HCT116 (cell line): ENCODE measurements at regions not wholly inside any gene's neighbourhood (a gene's known extent, or its start where the extent isn't known, plus 50 kb on each side); places are given as distances from the start of the nearest gene placed in this dataset.
A peak's percentile ranks its signal among the peaks of the same experiment; 100 is the strongest.

Source experiments
- ATAC-seq: fragments of 200-7000 bp; cut with Tn5 transposase; 2 replicates; pipeline ENCODE4 v1.9.1; 2020; ENCODE audit warnings: mild to moderate bottlenecking, moderate library complexity
- BruUV-seq: library from RNA; stranded (reverse); fragments of 400-500 nt; replicated peaks from 2 replicates; lab custom pipeline; 2021; lab: Mats Ljungman, UMichigan
- CTCF ChIA-PET: fragments of 300-600 bp; sonication (Branson Sonifier 250); formaldehyde crosslinking; loops from one replicate; lab custom pipeline; 2021; ENCODE audit warnings: antibody characterized with exemption; lab: Charles Lee
- POLR2A ChIA-PET: fragments of 300-600, 350-600 bp; sonication (Branson Sonifier 250); formaldehyde crosslinking; loops from one replicate; lab custom pipeline; 2021; ENCODE audit warnings: antibody characterized with exemption; lab: Charles Lee
- RAD21 ChIA-PET, 2 experiments: fragments of 300-600 bp; sonication (Branson Sonifier 250); formaldehyde crosslinking; loops; one replicate each; lab custom pipeline; 2023; ENCODE audit warnings: low total read pairs in 2 of 2; ENCODE audit not compliant: uncharacterized antibody in 2 of 2, unreplicated experiment in 2 of 2, low non-redundant PET in 1 of 2; lab: Charles Lee
- DNase-seq: peaks from one replicate; pipeline ENCODE4 v3.0.0-alpha.2; 2010; ENCODE audit warnings: low read depth, low spot score
- H2AFZ ChIP-seq: fragments of 200-600 bp; shearing (Covaris generic), sonication (generic); 2 replicates; pipeline ENCODE4 v1.6.1; 2017; ENCODE audit warnings: low read depth, mixed run types, mixed read lengths, antibody characterized with exemption, low read length; ENCODE audit not compliant: poor library complexity, severe bottlenecking
- H3K27ac ChIP-seq: 2 replicates; pipeline ENCODE4 v1.5.1; 2012; ENCODE audit warnings: low read depth, low read length
- H3K27me3 ChIP-seq: fragments of 200-600 bp; sonication (generic); 2 replicates; pipeline ENCODE4 v1.6.1; 2016; ENCODE audit warnings: mixed run types, low read length, mixed read lengths; ENCODE audit not compliant: insufficient read depth
- H3K36me3 ChIP-seq, 2 experiments: fragments of 200-500 bp in 1 of 2; fragments of 200-600 bp in 1 of 2; sonication (Bioruptor generic) in 1 of 2; sonication (generic) in 1 of 2; 2 replicates each; pipeline versions ENCODE4 v1.5.1 to v1.6.1; 2014 to 2016; ENCODE audit warnings: low read length in 2 of 2, inconsistent platforms in 1 of 2, mixed read lengths in 1 of 2, mixed run types in 1 of 2; ENCODE audit not compliant: insufficient read depth in 2 of 2, control insufficient read depth in 1 of 2
- H3K4me1 ChIP-seq, 2 experiments: fragments of 200-600 bp in 1 of 2; sonication (generic) in 1 of 2; 2 replicates each; pipeline versions ENCODE4 v1.5.1 to v1.6.1; 2012 to 2017; ENCODE audit warnings: low read length in 2 of 2, inconsistent platforms in 1 of 2, mild to moderate bottlenecking in 1 of 2, mixed read lengths in 1 of 2, mixed run types in 1 of 2, moderate library complexity in 1 of 2; ENCODE audit not compliant: insufficient read depth in 2 of 2, control insufficient read depth in 1 of 2
- H3K4me2 ChIP-seq: fragments of 200-600 bp; sonication (generic); 2 replicates; pipeline ENCODE4 v1.6.1; 2017; ENCODE audit warnings: mixed run types, low read length, mixed read lengths
- H3K4me3 ChIP-seq, 2 experiments: fragments of 200-600 bp in 1 of 2; sonication (generic) in 1 of 2; replicated peaks in 1 of 2; 2 replicates each; pipeline ENCODE4 v1.5.1; 2011 to 2016; ENCODE audit warnings: low read length in 2 of 2, control low read depth in 1 of 2, low read depth in 1 of 2, mild to moderate bottlenecking in 1 of 2, mixed read lengths in 1 of 2, mixed run types in 1 of 2
- H3K79me2 ChIP-seq: fragments of 200-600 bp; sonication (generic); 2 replicates; pipeline ENCODE4 v1.6.1; 2017; ENCODE audit warnings: mild to moderate bottlenecking, mixed run types, low read length, moderate library complexity, mixed read lengths; ENCODE audit not compliant: insufficient read depth
- H3K9ac ChIP-seq: fragments of 200-600 bp; sonication (generic); 2 replicates; pipeline ENCODE4 v1.6.1; 2016; ENCODE audit warnings: low read length, mixed read lengths
- H3K9me2 ChIP-seq: fragments of 200-600 bp; sonication (generic), shearing (Covaris generic); 2 replicates; pipeline ENCODE4 v1.6.1; 2017; ENCODE audit warnings: mixed run types, mild to moderate bottlenecking, moderate library complexity; ENCODE audit not compliant: insufficient read depth
- H3K9me3 ChIP-seq, 2 experiments: fragments of 200-500 bp in 1 of 2; fragments of 200-600 bp in 1 of 2; sonication (Bioruptor generic) in 1 of 2; sonication (generic) in 1 of 2; 2 replicates each; pipeline ENCODE4 v1.6.1; 2014 to 2017; ENCODE audit warnings: low read length in 2 of 2, mixed read lengths in 2 of 2, inconsistent platforms in 1 of 2, low read depth in 1 of 2, mild to moderate bottlenecking in 1 of 2, mixed run types in 1 of 2, moderate library complexity in 1 of 2; ENCODE audit not compliant: control insufficient read depth in 1 of 2, insufficient read depth in 1 of 2
- H4K20me1 ChIP-seq: fragments of 200-600 bp; sonication (generic), shearing (Covaris generic); 2 replicates; pipeline ENCODE4 v1.6.1; 2017; ENCODE audit warnings: mixed run types, mild to moderate bottlenecking, moderate library complexity; ENCODE audit not compliant: insufficient read depth
- ELF1 ChIP-seq: IDR thresholded peaks from 2 replicates; pipeline ENCODE4 v1.6.1; 2012; ENCODE audit warnings: low read depth, borderline replicate concordance
- JUND ChIP-seq: IDR thresholded peaks from 2 replicates; pipeline ENCODE4 v1.6.1; 2012
- MAX ChIP-seq: IDR thresholded peaks from 2 replicates; pipeline ENCODE4 v1.6.1; 2012
- RAD21 ChIP-seq: IDR thresholded peaks from 2 replicates; pipeline ENCODE4 v1.6.1; 2012; ENCODE audit warnings: low read depth, mild to moderate bottlenecking
- SP1 ChIP-seq: IDR thresholded peaks from 2 replicates; pipeline ENCODE4 v1.6.1; 2012; ENCODE audit warnings: low read depth
- TCF7L2 ChIP-seq: IDR thresholded peaks from 2 replicates; pipeline ENCODE4 v1.7.0; 2011; ENCODE audit warnings: borderline replicate concordance, inconsistent platforms; ENCODE audit not compliant: insufficient read depth, insufficient read length; ENCODE audit errors: extremely low read depth
- intact Hi-C: fragments of 100-400 bp; cut with micrococcal nuclease; formaldehyde crosslinking; loops from 2 replicates; pipeline ENCODE4 v1.10.0; 2022
- TF ChIP-seq, protein P1 (sequence below), 3 experiments: fragments of 200-600 bp in 1 of 3; sonication (generic) in 1 of 3; IDR thresholded peaks in 2 of 3; conservative IDR thresholded peaks in 1 of 3; 2 replicates each; pipeline ENCODE4 v1.5.1; 2012 to 2017; ENCODE audit warnings: low read depth in 2 of 3, low read length in 2 of 3, antibody characterized with exemption in 1 of 3, borderline replicate concordance in 1 of 3, control low read depth in 1 of 3, mild to moderate bottlenecking in 1 of 3, mixed read lengths in 1 of 3, mixed run types in 1 of 3, moderate library complexity in 1 of 3; ENCODE audit not compliant: insufficient read depth in 1 of 3
- TF ChIP-seq, protein P2 (sequence below): IDR thresholded peaks from 2 replicates; pipeline ENCODE4 v1.6.1; 2011; ENCODE audit warnings: mild to moderate bottlenecking, low read length, moderate library complexity; ENCODE audit not compliant: insufficient replicate concordance; ENCODE audit errors: extremely low read depth

- ChIA-PET POLR2A (no interaction called here), CTCF (no interaction called here)
- H3K27me3 ChIP-seq, result peaks cover 19% of the 10 kb centered on the region
- no peaks in the 10 kb centered on the region for H3K9me3 ChIP-seq
- no peak overlapping the region for H3K4me3 ChIP-seq
- no peak for DNase-seq
- H3K79me2 ChIP-seq, result no peaks in the 10 kb centered on the region
- no peak overlapping the region for H3K4me2 ChIP-seq
- no peak overlapping the region for H2AFZ ChIP-seq
- intact Hi-C loops, result loop anchor here (5.0 kb wide), 2 partner anchors 43 to 368 kb away; no protein-coding TSS in a partner anchor
- H3K9ac ChIP-seq, result no peak overlapping the region
- no peak overlapping the region for H3K27ac ChIP-seq
- TF ChIP-seq, protein P1, sequence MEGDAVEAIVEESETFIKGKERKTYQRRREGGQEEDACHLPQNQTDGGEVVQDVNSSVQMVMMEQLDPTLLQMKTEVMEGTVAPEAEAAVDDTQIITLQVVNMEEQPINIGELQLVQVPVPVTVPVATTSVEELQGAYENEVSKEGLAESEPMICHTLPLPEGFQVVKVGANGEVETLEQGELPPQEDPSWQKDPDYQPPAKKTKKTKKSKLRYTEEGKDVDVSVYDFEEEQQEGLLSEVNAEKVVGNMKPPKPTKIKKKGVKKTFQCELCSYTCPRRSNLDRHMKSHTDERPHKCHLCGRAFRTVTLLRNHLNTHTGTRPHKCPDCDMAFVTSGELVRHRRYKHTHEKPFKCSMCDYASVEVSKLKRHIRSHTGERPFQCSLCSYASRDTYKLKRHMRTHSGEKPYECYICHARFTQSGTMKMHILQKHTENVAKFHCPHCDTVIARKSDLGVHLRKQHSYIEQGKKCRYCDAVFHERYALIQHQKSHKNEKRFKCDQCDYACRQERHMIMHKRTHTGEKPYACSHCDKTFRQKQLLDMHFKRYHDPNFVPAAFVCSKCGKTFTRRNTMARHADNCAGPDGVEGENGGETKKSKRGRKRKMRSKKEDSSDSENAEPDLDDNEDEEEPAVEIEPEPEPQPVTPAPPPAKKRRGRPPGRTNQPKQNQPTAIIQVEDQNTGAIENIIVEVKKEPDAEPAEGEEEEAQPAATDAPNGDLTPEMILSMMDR (IDR thresholded peaks at IDR 0.05 in 2 of 3, conservative IDR thresholded peaks at IDR 0.05 in 1 of 3; ENCODE audit: borderline replicate concordance in 1 of 3, insufficient read depth in 1 of 3, low read depth in 2 of 3, low read length in 2 of 3), result no peak
- TF ChIP-seq SP1 (no peak), TCF7L2 (no peak)
- TF ChIP-seq, all 23 proteins: peak for 0
- H3K4me1 ChIP-seq, result no peaks in the 10 kb centered on the region
- RAD21 ChIA-PET, result no interaction called here
- no peaks in the 10 kb centered on the region for H3K9me2 ChIP-seq
- no peaks in the 10 kb centered on the region for H3K36me3 ChIP-seq
- H4K20me1 ChIP-seq, result no peaks in the 10 kb centered on the region
- no peak for ATAC-seq
- BruUV-seq, result no TSS peak
Measured at GRCh38 chr12:54704202-54704601, 56.0 kb upstream of the DCD start.

- BruUV-seq, result no TSS peak
- no peaks in the 10 kb centered on the region for H3K4me1 ChIP-seq
- H3K4me2 ChIP-seq, result no peak overlapping the region
- no peak overlapping the region for H3K9ac ChIP-seq
- H4K20me1 ChIP-seq, result no peaks in the 10 kb centered on the region
- ChIA-PET RAD21 (interaction anchor here (0.9 to 1.6 kb wide), 5 partner anchors 47 to 370 kb away, joined by 3 read pairs; no protein-coding TSS in a partner anchor), POLR2A (interaction anchor here (1.2 kb wide), 1 partner anchor 58 kb away, joined by 3 read pairs; no protein-coding TSS in a partner anchor), CTCF (interaction anchor here (0.8 to 3.5 kb wide), 27 partner anchors 9 to 370 kb away, joined by 3 to 24 read pairs (median 4); no protein-coding TSS in a partner anchor)
- TF ChIP-seq RAD21 (peak; percentile 71), ELF1 (no peak), MAX (no peak), JUND (no peak)
- TF ChIP-seq, protein P2, sequence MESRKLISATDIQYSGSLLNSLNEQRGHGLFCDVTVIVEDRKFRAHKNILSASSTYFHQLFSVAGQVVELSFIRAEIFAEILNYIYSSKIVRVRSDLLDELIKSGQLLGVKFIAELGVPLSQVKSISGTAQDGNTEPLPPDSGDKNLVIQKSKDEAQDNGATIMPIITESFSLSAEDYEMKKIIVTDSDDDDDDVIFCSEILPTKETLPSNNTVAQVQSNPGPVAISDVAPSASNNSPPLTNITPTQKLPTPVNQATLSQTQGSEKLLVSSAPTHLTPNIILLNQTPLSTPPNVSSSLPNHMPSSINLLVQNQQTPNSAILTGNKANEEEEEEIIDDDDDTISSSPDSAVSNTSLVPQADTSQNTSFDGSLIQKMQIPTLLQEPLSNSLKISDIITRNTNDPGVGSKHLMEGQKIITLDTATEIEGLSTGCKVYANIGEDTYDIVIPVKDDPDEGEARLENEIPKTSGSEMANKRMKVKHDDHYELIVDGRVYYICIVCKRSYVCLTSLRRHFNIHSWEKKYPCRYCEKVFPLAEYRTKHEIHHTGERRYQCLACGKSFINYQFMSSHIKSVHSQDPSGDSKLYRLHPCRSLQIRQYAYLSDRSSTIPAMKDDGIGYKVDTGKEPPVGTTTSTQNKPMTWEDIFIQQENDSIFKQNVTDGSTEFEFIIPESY, result no peak
- TF ChIP-seq, protein P1 (IDR thresholded peaks at IDR 0.05 in 2 of 3, conservative IDR thresholded peaks at IDR 0.05 in 1 of 3; ENCODE audit: borderline replicate concordance in 1 of 3, insufficient read depth in 1 of 3, low read depth in 2 of 3, low read length in 2 of 3), result peak; percentile 51 to 66 (median 61); a peak in 5 of 6 replicates
- ATAC-seq (peak; percentile 78), DNase-seq (peak; percentile 37)
- H3K36me3 ChIP-seq, result no peaks in the 10 kb centered on the region
- no peaks in the 10 kb centered on the region for H3K9me2 ChIP-seq
- no peaks in the 10 kb centered on the region for H3K9me3 ChIP-seq
- intact Hi-C loops, result loop anchor here (2.0 to 5.0 kb wide), 3 partner anchors 45 to 370 kb away; no protein-coding TSS in a partner anchor
- no peak overlapping the region for H2AFZ ChIP-seq
- H3K4me3 ChIP-seq, result no peak overlapping the region
- H3K27me3 ChIP-seq, result peaks cover 36% of the 10 kb centered on the region
- H3K27ac ChIP-seq, result no peak overlapping the region
- H3K79me2 ChIP-seq, result no peaks in the 10 kb centered on the region
Measured at GRCh38 chr12:54701940-54702592, 53.9 kb upstream of the DCD start.
